WTC11 (cell line): ENCODE measurements at regions not wholly inside any gene's neighbourhood (a gene's known extent, or its start where the extent isn't known, plus 50 kb on each side); places are given as distances from the start of the nearest gene placed in this dataset.

Experiments
- ATAC-seq: fragments of 200-7000 bp; cut with Tn5 transposase; 2 replicates; pipeline ENCODE4 v1.10.0; 2021; ENCODE audit warnings: mild to moderate bottlenecking, moderate library complexity
- CTCF ChIA-PET: fragments of 300-600 bp; sonication (Branson Sonifier 250); formaldehyde crosslinking; loops from one replicate; lab custom pipeline; 2021; ENCODE audit warnings: antibody characterized with exemption; lab: Charles Lee
- POLR2A ChIA-PET: fragments of 350-600 bp; sonication (Branson Sonifier 250); formaldehyde crosslinking; loops from one replicate; lab custom pipeline; 2021; ENCODE audit warnings: antibody characterized with exemption; lab: Charles Lee
- DNase-seq: peaks from one replicate; pipeline ENCODE4 v3.0.0; 2021; ENCODE audit warnings: low spot score
- H3K27ac Mint-ChIP-seq: 2 replicates; pipeline ENCODE4 v1.8.0; 2021; ENCODE audit warnings: mixed read lengths
- H3K27me3 Mint-ChIP-seq: 2 replicates; pipeline ENCODE4 v1.8.0; 2021; ENCODE audit warnings: low read depth, mild to moderate bottlenecking, moderate library complexity, mixed read lengths
- H3K36me3 Mint-ChIP-seq: 2 replicates; pipeline ENCODE4 v1.8.0; 2021; ENCODE audit warnings: mixed read lengths
- H3K4me1 Mint-ChIP-seq: 2 replicates; pipeline ENCODE4 v1.8.0; 2022; ENCODE audit warnings: mixed read lengths
- H3K4me3 Mint-ChIP-seq: 2 replicates; pipeline ENCODE4 v1.8.0; 2021; ENCODE audit warnings: mild to moderate bottlenecking, moderate library complexity, mixed read lengths
- H3K9me3 Mint-ChIP-seq: 2 replicates; pipeline ENCODE4 v1.8.0; 2021; ENCODE audit warnings: mixed read lengths
- AR ChIP-seq: fragments of 250-450 bp; sonication (Bioruptor Pico); IDR thresholded peaks from 2 replicates; pipeline ENCODE4 v1.9.0; 2021; ENCODE audit warnings: mild to moderate bottlenecking
- GABPB1 ChIP-seq: sonication (generic); formaldehyde crosslinking; IDR thresholded peaks from 2 replicates; pipeline ENCODE4 v1.8.1; 2023; ENCODE audit warnings: mild to moderate bottlenecking, missing genetic modification reagents
- JUN ChIP-seq: sonication (generic); formaldehyde crosslinking; IDR thresholded peaks from 2 replicates; pipeline ENCODE4 v1.8.0; 2023; ENCODE audit warnings: mild to moderate bottlenecking, missing genetic modification reagents
- KAT7 ChIP-seq: sonication (generic); formaldehyde crosslinking; IDR thresholded peaks from 2 replicates; pipeline ENCODE4 v1.8.1; 2023; ENCODE audit warnings: missing genetic modification reagents, mild to moderate bottlenecking, borderline replicate concordance
- SP1 ChIP-seq: sonication (generic); formaldehyde crosslinking; conservative IDR thresholded peaks from 2 replicates; pipeline ENCODE4 v1.8.1; 2022; ENCODE audit warnings: missing genetic modification reagents
- TEAD1 ChIP-seq: sonication (generic); formaldehyde crosslinking; IDR thresholded peaks from 2 replicates; pipeline ENCODE4 v1.8.0; 2022; ENCODE audit warnings: mild to moderate bottlenecking, missing genetic modification reagents
- ZNF121 ChIP-seq: sonication (generic); formaldehyde crosslinking; IDR thresholded peaks from 2 replicates; pipeline ENCODE4 v1.8.0; 2023; ENCODE audit warnings: missing genetic modification reagents
- ZNF317 ChIP-seq: sonication (generic); formaldehyde crosslinking; IDR thresholded peaks from 2 replicates; pipeline ENCODE4 v1.8.1; 2023; ENCODE audit warnings: low read depth, mild to moderate bottlenecking, moderate library complexity, missing genetic modification reagents, borderline replicate concordance
- TF ChIP-seq, protein P1 (sequence below): sonication (generic); formaldehyde crosslinking; conservative IDR thresholded peaks from 2 replicates; pipeline ENCODE4 v1.8.1; 2022; ENCODE audit warnings: mild to moderate bottlenecking, missing genetic modification reagents
- TF ChIP-seq, protein P2 (sequence below): fragments of 250-450 bp; sonication (Bioruptor Pico); conservative IDR thresholded peaks from 2 replicates; pipeline ENCODE4 v1.9.0; 2021; ENCODE audit warnings: mild to moderate bottlenecking
- TF ChIP-seq, protein P3 (sequence below): fragments of 250-450 bp; sonication (Bioruptor Pico); IDR thresholded peaks from 2 replicates; pipeline ENCODE4 v1.9.0; 2021; ENCODE audit warnings: mild to moderate bottlenecking, borderline replicate concordance
- TF ChIP-seq, protein P4 (sequence below): sonication (generic); formaldehyde crosslinking; IDR thresholded peaks from 2 replicates; pipeline ENCODE4 v1.8.0; 2022; ENCODE audit warnings: mild to moderate bottlenecking, missing genetic modification reagents

GRCh38 chr2:11962707-11963328 lies 216.4 kb downstream of the LPIN1 start:
- ATAC-seq, result no peak
- H3K27me3 Mint-ChIP-seq, result no peaks in the 10 kb centered on the region
- no peak for TF ChIP-seq SP1 (CRISPR knock-in tag)
- TF ChIP-seq, protein P1, sequence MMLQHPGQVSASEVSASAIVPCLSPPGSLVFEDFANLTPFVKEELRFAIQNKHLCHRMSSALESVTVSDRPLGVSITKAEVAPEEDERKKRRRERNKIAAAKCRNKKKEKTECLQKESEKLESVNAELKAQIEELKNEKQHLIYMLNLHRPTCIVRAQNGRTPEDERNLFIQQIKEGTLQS (CRISPR knock-in tag), result no peak
- no peak for TF ChIP-seq TEAD1 (CRISPR knock-in tag)
- no peak for TF ChIP-seq GABPB1 (CRISPR knock-in tag)
- TF ChIP-seq JUN, result no peak
- TF ChIP-seq, protein P2, sequence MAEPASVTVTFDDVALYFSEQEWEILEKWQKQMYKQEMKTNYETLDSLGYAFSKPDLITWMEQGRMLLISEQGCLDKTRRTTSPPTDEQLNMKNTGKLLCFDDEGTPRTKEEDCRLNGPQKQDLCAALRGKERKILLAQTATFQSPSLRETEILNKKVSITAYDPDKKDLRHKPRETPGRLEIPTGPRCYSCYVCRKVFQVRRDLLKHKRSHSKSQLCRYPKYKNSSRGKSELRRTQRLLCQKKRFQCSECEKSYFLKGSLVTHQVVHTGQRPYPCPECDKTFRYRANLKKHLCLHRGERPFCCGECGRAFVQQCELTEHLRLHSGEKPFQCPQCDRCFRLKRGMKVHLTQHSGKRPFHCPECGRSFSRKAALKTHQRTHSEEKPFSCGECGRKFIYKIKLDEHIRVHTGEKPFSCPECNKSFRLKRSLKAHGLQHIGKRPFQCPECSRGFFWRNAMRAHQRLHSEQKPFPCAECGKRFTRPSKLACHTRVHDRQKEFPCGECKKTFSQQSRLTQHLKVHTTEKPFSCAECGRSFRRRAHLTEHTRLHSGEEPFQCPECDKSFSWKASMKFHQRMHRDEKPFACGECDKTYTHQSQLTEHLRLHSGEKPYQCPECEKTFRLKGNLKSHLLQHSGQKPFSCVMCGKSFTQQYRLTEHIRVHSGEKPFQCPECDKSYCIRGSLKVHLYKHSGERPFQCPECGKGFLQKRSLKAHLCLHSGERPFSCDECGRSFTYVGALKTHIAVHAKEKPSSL, result no peak
- CTCF ChIA-PET, result interaction anchor here (1.2 kb wide), 1 partner anchor 99 kb away, joined by 5 read pairs; no protein-coding TSS in a partner anchor
- no peaks in the 10 kb centered on the region for H3K36me3 Mint-ChIP-seq
- H3K4me1 Mint-ChIP-seq, result no peaks in the 10 kb centered on the region
- H3K9me3 Mint-ChIP-seq, result peaks cover 5% of the 10 kb centered on the region
- no peak overlapping the region for H3K4me3 Mint-ChIP-seq
- no peak overlapping the region for H3K27ac Mint-ChIP-seq
- DNase-seq, result no peak
- POLR2A ChIA-PET, result no interaction called here

DNA sequence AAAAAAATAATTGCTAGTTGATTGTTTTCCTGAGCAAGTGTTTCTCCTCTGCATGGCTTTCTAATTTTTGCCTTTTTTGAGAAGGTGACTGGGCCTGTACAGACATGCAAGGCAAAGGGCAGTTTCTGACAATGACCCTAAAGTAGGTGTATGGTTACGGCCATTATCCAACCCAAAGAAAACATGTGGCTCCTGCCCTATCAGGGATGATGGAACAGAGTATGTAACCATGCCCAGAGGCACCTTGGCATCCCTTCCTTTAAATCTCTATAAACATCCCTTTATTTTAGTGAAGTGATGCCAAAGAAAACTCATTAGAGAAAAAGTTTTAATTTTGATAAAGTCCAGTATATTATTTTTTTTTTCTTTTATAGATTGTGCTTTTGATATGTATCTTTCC lies 217.5 kb downstream of the LPIN1 start:
- POLR2A ChIA-PET, result no interaction called here
- no peaks in the 10 kb centered on the region; the same call in 1 of the 2 replicates for H3K27me3 Mint-ChIP-seq
- no peaks in the 10 kb centered on the region for H3K36me3 Mint-ChIP-seq
- ATAC-seq (no peak), DNase-seq (no peak)
- peaks cover 5% of the 10 kb centered on the region for H3K9me3 Mint-ChIP-seq
- H3K4me1 Mint-ChIP-seq, result no peaks in the 10 kb centered on the region
- TF ChIP-seq, protein P3, sequence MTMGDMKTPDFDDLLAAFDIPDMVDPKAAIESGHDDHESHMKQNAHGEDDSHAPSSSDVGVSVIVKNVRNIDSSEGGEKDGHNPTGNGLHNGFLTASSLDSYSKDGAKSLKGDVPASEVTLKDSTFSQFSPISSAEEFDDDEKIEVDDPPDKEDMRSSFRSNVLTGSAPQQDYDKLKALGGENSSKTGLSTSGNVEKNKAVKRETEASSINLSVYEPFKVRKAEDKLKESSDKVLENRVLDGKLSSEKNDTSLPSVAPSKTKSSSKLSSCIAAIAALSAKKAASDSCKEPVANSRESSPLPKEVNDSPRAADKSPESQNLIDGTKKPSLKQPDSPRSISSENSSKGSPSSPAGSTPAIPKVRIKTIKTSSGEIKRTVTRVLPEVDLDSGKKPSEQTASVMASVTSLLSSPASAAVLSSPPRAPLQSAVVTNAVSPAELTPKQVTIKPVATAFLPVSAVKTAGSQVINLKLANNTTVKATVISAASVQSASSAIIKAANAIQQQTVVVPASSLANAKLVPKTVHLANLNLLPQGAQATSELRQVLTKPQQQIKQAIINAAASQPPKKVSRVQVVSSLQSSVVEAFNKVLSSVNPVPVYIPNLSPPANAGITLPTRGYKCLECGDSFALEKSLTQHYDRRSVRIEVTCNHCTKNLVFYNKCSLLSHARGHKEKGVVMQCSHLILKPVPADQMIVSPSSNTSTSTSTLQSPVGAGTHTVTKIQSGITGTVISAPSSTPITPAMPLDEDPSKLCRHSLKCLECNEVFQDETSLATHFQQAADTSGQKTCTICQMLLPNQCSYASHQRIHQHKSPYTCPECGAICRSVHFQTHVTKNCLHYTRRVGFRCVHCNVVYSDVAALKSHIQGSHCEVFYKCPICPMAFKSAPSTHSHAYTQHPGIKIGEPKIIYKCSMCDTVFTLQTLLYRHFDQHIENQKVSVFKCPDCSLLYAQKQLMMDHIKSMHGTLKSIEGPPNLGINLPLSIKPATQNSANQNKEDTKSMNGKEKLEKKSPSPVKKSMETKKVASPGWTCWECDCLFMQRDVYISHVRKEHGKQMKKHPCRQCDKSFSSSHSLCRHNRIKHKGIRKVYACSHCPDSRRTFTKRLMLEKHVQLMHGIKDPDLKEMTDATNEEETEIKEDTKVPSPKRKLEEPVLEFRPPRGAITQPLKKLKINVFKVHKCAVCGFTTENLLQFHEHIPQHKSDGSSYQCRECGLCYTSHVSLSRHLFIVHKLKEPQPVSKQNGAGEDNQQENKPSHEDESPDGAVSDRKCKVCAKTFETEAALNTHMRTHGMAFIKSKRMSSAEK (CRISPR knock-in tag), result no peak
- TF ChIP-seq KAT7 (CRISPR knock-in tag) (no peak), ZNF121 (CRISPR knock-in tag) (no peak), AR (CRISPR knock-in tag) (no peak), ZNF317 (CRISPR knock-in tag) (no peak), JUN (no peak)
- TF ChIP-seq, protein P4, sequence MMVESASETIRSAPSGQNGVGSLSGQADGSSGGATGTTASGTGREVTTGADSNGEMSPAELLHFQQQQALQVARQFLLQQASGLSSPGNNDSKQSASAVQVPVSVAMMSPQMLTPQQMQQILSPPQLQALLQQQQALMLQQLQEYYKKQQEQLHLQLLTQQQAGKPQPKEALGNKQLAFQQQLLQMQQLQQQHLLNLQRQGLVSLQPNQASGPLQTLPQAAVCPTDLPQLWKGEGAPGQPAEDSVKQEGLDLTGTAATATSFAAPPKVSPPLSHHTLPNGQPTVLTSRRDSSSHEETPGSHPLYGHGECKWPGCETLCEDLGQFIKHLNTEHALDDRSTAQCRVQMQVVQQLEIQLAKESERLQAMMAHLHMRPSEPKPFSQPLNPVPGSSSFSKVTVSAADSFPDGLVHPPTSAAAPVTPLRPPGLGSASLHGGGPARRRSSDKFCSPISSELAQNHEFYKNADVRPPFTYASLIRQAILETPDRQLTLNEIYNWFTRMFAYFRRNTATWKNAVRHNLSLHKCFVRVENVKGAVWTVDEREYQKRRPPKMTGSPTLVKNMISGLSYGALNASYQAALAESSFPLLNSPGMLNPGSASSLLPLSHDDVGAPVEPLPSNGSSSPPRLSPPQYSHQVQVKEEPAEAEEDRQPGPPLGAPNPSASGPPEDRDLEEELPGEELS, result no peak
- no peak overlapping the region for H3K4me3 Mint-ChIP-seq
- H3K27ac Mint-ChIP-seq, result no peak overlapping the region
- CTCF ChIA-PET, result no interaction called here
